Panc1 (cell line): ENCODE measurements at regions not wholly inside any gene's neighbourhood (a gene's known extent, or its start where the extent isn't known, plus 50 kb on each side); places are given as distances from the start of the nearest gene placed in this dataset.

ENCODE experiments used
- CTCF ChIP-seq: fragments of 450-650 bp; IDR thresholded peaks from 2 replicates; pipeline ENCODE4 v1.5.1; 2017; ENCODE audit warnings: mild to moderate bottlenecking
- POLR2AphosphoS5 ChIP-seq: IDR thresholded peaks from 2 replicates; pipeline ENCODE4 v1.6.1; 2012; ENCODE audit warnings: mild to moderate bottlenecking, low read depth, low read length, moderate library complexity
- REST ChIP-seq, 2 experiments: IDR thresholded peaks; 2 replicates each; pipeline ENCODE4 v1.6.1; 2011 to 2012; ENCODE audit warnings: low read depth in 2 of 2, control low read depth in 1 of 2, low read length in 1 of 2, mild to moderate bottlenecking in 1 of 2, moderate library complexity in 1 of 2; ENCODE audit not compliant: insufficient read depth in 1 of 2
- SIN3A ChIP-seq: IDR thresholded peaks from 2 replicates; pipeline ENCODE4 v1.6.1; 2012; ENCODE audit warnings: low read depth, mild to moderate bottlenecking, low read length, moderate library complexity, borderline replicate concordance; ENCODE audit not compliant: insufficient read depth
- TCF7L2 ChIP-seq: IDR thresholded peaks from 2 replicates; pipeline ENCODE4 v1.6.1; 2011; ENCODE audit warnings: mild to moderate bottlenecking, low read depth, low read length, inconsistent platforms

- TF ChIP-seq REST (IDR thresholded peaks at IDR 0.05; ENCODE audit: insufficient read depth in 1 of 2, low read depth in 2 of 2, low read length in 1 of 2) (no peak), CTCF (no peak), POLR2AphosphoS5 (no peak), TCF7L2 (no peak), SIN3A (no peak)
Observed at GRCh38 chr9:17955409-17955808, 376.5 kb downstream of the SH3GL2 start.
